ENCODE measurements at regions not wholly inside any gene's neighbourhood (a gene's known extent, or its start where the extent isn't known, plus 50 kb on each side); places are given as distances from the start of the nearest gene placed in this dataset.
"Not testable (repeated sequence)": the region's sequence is repeated elsewhere in the genome, so short reads cannot be mapped to it uniquely, and the experiment has no call there.

DNA sequence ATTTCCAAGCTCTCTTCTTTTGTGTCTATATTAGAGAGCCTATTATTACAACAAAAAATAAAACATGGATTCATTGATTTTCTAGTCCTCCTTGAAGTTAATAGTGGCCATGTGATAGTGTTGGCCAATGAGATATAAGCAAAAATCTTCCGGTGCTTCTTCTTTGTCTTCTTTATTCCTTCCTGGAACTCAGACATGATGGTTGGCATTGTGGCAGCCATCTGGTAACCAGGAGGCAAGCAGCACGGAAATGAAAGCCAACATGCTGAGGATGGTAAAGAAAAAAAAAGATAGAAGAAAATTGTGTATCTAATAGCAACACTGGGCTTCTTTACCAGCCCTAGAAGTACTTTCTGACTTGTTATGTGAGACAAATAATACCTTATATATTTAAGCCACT, 50.8 kb upstream of the SEL1L start:
- DNase-seq (ENCODE audit: low read depth in 3 of 3), result no peak

DNA sequence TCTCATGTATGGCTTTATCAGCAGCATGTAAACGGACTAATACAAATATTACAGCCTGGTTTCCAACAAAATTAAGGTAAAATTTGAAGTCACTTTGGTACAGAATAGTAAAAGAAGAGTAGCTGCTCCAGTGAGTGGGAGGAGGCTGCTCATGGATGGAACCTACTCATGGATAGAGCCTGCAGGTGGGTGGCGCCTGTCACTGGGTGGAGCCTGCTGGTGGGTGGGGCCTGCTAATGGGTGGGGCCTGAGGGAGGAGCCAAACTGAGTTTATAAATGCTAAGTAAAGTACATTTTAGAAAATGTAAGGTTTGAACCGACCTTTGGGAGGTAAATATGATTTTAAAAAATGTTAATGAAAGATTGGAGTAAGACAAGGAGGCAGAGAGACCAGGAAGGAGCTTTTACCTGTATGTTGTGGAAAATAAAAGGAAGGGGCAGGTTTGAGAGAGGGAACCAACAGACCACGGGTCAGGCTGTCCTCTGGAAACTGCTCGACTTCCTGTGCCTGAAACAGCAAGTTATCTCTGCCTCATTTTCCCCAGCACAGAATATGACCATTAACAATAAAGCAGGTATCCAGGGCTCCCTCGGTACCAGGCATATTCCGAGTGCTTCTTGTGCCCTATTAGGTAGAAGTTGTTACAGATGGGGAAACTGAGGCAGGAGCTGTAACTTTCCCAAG, 55.9 kb upstream of the SEL1L start:
- peak in 1 of 3 experiments; percentile 2 for DNase-seq (ENCODE audit: low read depth in 3 of 3)

DNA sequence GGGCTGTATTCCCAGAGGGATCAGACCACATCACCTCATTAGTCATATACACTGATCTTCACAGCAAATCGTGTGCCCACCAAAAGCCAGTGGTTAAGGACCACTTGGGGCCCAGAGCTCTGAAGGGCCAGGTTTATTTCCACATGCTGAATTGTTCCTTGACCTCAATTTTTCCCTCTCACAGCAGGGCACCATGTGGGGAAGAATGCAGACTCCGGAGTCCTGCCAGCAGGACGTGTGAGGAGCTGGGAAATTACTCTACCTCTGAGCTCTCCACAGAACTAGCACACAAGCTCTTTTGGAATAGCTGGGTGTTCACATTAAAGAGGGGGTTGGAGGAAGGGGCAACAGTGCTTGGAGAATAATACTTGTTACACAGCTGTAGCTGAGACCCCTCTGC, 57.6 kb upstream of the SEL1L start:
- DNase-seq (ENCODE audit: low read depth in 3 of 3), result no peak

DNA sequence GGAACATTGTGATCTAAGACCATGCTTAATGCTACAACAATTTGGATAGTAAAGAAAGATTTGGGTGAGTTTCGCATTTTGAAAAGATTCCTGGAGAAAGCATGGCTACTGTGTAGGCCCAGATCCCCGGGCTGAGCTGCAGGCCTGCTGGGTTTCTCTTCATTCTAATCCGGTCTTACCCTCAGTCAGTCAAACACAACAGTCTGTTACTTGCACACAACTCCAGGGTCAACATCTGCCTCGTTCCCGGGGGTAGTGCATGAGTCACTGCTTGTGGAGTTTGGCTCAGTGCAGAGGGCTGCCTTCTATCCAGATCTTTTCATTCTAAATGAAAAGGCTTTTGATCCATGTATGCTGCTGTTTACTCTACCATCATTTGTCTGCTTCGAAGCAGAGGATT, 60.4 kb upstream of the SEL1L start:
- DNase-seq (ENCODE audit: low read depth in 3 of 3), result no peak

- DNase-seq (ENCODE audit: low read depth in 3 of 3), result no peak
Observed at GRCh38 chr14:81605660-81606059, 72.0 kb upstream of the SEL1L start.

GRCh38 chr14:81613341-81614045, 79.8 kb upstream of the SEL1L start:
- DNase-seq (ENCODE audit: low read depth in 3 of 3), result no peak

DNA sequence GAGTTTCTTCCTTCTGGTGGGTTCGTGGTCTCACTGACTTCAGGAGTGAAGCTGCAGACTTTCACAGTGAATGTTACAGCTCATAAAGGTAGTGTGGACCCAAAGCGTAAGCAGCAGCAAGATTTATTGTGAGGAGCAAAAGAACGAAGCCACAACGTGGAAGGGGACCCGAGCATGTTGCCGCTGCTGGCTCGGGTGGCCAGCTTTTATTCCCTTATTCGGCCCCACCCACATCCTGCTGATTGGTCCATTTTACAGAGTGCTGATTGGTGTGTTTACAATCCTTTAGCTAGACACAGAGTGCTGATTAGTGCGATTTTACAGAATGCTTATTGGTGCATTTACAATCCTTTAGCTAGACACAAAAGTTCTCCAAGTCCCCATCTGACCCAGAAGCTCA, 80.6 kb upstream of the SEL1L start:
- DNase-seq (ENCODE audit: low read depth in 3 of 3), result not testable (repeated sequence)

GRCh38 chr14:81618695-81619094, 85.0 kb upstream of the SEL1L start:
- DNase-seq (ENCODE audit: low read depth in 3 of 3), result no peak

DNA sequence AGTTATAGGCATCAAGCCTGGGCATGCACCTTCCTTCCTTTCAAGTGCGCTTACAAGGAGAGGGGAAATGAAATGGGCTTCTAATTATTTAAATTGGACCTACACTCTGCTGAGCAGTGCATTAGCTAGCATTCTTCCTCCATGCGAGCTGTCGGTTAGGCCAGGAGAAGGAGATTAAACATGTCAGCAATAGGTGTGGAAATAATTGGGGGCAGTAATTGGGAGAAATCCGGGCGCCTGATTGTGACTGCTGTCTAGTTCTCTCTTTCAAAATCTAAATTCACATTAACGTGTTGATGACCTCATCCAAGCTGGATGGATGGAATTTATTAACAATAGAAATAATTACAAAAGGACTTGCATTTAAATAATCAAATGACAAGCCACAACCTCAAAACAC, 86.2 kb upstream of the SEL1L start:
- no peak for DNase-seq (ENCODE audit: low read depth in 3 of 3)

- DNase-seq (ENCODE audit: low read depth in 3 of 3), result not testable (repeated sequence)
Observed at GRCh38 chr14:81623771-81624396, 90.2 kb upstream of the SEL1L start.

DNA sequence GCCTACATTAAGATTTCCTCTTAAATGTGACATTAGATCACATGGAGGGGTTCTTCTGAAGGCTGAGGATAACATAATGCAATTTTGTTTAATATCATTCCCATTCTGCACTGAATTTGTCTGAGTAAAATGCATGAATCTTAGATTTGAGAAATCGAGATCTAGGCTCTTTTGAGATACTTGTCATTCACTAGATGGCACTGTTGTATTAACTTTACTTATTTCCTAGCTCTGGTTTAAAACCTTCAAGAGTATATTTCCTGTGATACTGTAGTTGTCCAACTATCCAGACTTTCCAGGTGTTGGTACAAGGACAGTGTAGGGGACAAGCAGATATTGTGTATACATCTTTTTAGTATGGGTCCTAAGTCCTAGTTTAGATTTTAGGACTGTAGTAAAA, 91.7 kb upstream of the SEL1L start:
- DNase-seq (ENCODE audit: low read depth in 3 of 3), result no peak

DNA sequence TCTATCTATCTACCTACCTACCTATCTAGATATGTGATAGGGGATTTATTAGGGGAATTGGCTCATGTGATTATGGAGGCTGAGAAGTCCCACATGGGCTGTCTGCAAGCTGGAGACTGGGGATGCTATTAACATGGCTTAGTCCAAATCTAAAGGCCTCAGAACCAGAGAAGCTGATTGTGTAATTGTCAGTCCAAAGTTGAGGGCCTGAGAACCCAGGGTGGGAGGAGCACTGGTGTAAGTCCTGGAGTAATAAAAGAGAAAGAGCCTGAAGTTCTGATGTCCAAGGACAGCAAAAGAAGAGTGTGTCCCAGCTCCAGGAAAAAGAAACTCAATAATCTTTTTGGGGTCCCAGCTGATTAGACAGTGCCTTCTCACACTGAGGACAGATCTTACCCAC, 98.5 kb upstream of the SEL1L start:
- DNase-seq (ENCODE audit: low read depth in 3 of 3), result no peak

DNA sequence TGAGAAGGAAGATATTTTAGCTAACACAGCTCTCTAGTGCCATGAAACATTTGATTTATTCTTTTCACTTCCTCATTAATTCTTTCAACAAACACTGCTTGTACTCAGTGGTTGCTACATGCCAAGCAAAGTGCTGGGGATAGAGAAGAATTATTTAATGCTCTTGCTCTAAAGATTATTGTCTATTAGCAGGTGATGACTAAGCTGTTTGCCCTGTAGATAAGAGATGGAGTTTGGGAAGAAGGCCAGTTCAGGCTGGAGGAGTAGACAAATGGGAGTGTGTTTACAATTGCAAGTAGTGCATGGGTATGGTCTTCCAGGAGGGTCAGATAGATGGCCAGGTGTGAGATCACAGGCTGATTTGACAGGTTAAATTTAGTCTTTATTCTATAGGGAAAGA, 99.8 kb upstream of the SEL1L start:
- no peak for DNase-seq (ENCODE audit: low read depth in 3 of 3)

DNA sequence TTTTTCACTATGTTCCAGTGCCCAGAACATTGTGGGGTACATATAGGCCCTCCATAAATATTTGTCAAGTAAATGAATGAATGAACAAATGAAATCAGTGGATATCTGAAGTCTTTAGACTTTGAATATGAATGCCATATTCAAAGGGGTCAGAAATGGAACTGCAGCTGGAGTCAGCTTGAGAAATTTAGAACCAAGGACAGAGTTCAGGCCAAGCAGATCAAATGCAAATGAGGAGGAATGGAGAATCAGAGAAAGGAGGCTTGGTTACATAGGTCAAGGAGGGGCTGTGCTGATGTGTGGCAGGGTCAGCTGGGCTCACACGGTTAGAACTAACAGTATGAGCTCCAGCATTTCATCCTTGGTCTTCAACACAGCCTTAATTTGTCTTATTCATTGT, 104.0 kb upstream of the SEL1L start:
- DNase-seq (ENCODE audit: low read depth in 3 of 3), result no peak

- no peak for DNase-seq (ENCODE audit: low read depth in 3 of 3)
Observed at GRCh38 chr14:81638656-81639280, 105.1 kb upstream of the SEL1L start.

- no peak for DNase-seq (ENCODE audit: low read depth in 3 of 3)
Observed at GRCh38 chr14:81653626-81654025, 120.0 kb upstream of the SEL1L start.

DNA sequence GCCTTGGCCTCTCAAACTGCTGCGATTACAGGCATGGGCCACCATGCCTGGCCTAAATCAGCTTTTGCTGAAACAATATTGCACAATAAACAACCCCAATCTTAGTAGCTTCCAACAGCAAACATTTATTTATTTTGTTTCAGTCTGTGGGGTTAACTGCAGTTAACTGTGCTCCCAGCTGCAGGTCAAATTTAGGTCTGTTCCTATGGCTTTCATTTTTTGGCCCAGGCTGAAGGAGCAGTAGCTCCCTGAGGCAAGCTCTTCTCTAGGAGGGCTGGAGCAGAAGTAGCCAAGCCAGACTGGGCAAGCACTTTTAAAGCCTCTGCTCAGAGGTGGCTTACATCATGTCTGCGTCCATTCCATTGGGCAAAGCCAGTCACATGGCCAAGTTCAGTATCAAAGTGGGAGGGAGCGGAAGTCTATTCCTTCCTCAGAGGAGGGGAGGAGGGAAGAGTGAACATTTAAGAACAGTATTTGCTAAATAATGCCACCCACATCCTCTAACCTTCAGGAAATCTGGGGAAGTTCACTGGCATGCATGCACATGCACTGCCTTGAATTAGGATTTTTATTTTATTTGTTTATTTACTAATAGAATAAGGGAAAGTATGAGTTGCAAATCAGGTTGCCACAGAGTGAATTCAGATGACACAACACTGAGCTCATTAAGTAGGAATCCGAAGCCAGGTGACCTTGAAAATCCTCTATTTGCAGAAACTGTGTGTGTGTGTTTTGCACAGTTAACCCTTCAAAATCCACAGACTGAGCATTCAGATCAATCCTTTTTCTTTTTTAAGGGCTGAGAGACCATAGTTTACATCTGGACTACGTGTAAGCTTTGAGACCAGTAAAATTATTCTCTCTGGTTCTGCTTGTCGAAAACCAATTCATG, 122.0 kb upstream of the SEL1L start:
- no peak for DNase-seq (ENCODE audit: low read depth in 3 of 3)

- DNase-seq (ENCODE audit: low read depth in 3 of 3), result no peak
Observed at GRCh38 chr14:81656811-81657210, 123.2 kb upstream of the SEL1L start.

DNA sequence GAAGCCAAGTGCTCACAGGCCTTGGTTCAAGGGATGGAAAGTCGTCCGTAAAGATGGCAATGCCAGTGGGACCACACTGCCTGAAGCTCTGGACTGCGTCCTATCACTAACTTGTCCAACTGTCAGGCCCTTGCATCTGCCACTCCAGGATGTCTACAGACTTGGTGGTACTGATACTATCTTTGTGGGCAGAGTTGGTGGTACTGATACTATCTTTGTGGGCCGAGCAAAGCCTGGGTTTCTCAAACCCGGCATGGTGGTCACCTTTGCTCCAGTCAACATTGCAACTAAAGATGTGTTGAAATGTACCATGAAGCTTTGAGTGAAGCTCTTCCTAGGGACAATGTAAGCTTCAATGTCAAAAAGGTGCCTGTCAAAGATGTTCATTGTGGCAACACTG, 128.4 kb upstream of the SEL1L start:
- no peak for DNase-seq (ENCODE audit: low read depth in 3 of 3)

GRCh38 chr14:81662570-81663197, 129.0 kb upstream of the SEL1L start:
- no peak for DNase-seq (ENCODE audit: low read depth in 3 of 3)

GRCh38 chr14:81668626-81669274, 135.1 kb upstream of the SEL1L start:
- DNase-seq (ENCODE audit: low read depth in 3 of 3), result no peak
